Endothelial cell of umbilical vein (primary cell): ENCODE measurements at regions not wholly inside any gene's neighbourhood (a gene's known extent, or its start where the extent isn't known, plus 50 kb on each side); places are given as distances from the start of the nearest gene placed in this dataset.

Experiments
- BruUV-seq: library from RNA; stranded (reverse); fragments of 400-500 nt; replicated peaks from 2 replicates; lab custom pipeline; 2021; lab: Mats Ljungman, UMichigan
- CTCF ChIA-PET: fragments of 300-600, 350-600 bp; sonication (Branson Sonifier 250); formaldehyde crosslinking; loops from one replicate; lab custom pipeline; 2021; ENCODE audit warnings: antibody characterized with exemption, inconsistent platforms; lab: Charles Lee
- POLR2A ChIA-PET: fragments of 300-600, 350-600 bp; sonication (Branson Sonifier 250); formaldehyde crosslinking; loops from one replicate; lab custom pipeline; 2021; ENCODE audit warnings: antibody characterized with exemption, inconsistent platforms; lab: Charles Lee
- DNase-seq: peaks from one replicate; pipeline ENCODE4 v3.0.0-alpha.2; 2011; ENCODE audit warnings: low read depth, low spot score
- FAIRE-seq: peaks from 2 replicates; lab custom pipeline; 2011; peaks lifted over from hg19 to GRCh38; lab: Jason Lieb, UNC
- H2AFZ ChIP-seq: 2 replicates; pipeline ENCODE4 v1.6.0; 2012; ENCODE audit warnings: low read depth, low read length, control low read depth, inconsistent platforms
- H3K27ac ChIP-seq: 2 replicates; pipeline ENCODE4 v1.5.1; 2011; ENCODE audit warnings: low read depth, mild to moderate bottlenecking, control low read depth, low read length, moderate library complexity; ENCODE audit not compliant: insufficient read depth
- H3K27me3 ChIP-seq, 2 experiments: 2 replicates each; pipeline versions ENCODE4 v1.6.0 to v1.6.1; 2011; ENCODE audit warnings: low read length in 2 of 2, mixed read lengths in 1 of 2; ENCODE audit not compliant: control insufficient read depth in 2 of 2, insufficient read depth in 2 of 2
- H3K36me3 ChIP-seq, 2 experiments: 2 replicates in 1 of 2; 3 replicates in 1 of 2; pipeline ENCODE4 v1.5.1; 2011; ENCODE audit warnings: low read length in 2 of 2, mild to moderate bottlenecking in 1 of 2, moderate library complexity in 1 of 2; ENCODE audit not compliant: control insufficient read depth in 2 of 2, insufficient read depth in 2 of 2; ENCODE audit errors: extremely low read depth in 1 of 2
- H3K4me1 ChIP-seq: 3 replicates; pipeline ENCODE4 v1.5.1; 2011; ENCODE audit warnings: mild to moderate bottlenecking, low read length; ENCODE audit not compliant: control insufficient read depth, insufficient read depth; ENCODE audit errors: extremely low read depth
- H3K4me2 ChIP-seq: 2 replicates; pipeline ENCODE4 v1.6.1; 2011; ENCODE audit warnings: low read length, control low read depth, mixed read lengths; ENCODE audit not compliant: insufficient read depth
- H3K4me3 ChIP-seq, 3 experiments: fragments of 200-600 bp in 1 of 3; sonication (generic), shearing (Covaris generic) in 1 of 3; replicated peaks in 1 of 3; 2 replicates each; pipeline ENCODE4 v1.5.1; 2011 to 2016; ENCODE audit warnings: control low read depth in 3 of 3, low read length in 3 of 3, mild to moderate bottlenecking in 2 of 3, inconsistent platforms in 1 of 3, low read depth in 1 of 3, moderate library complexity in 1 of 3; ENCODE audit not compliant: insufficient read depth in 1 of 3
- H3K79me2 ChIP-seq: 2 replicates; pipeline ENCODE4 v1.6.0; 2012; ENCODE audit warnings: low read length, inconsistent platforms; ENCODE audit not compliant: control insufficient read depth, insufficient read depth
- H3K9ac ChIP-seq: replicated peaks from 2 replicates; pipeline ENCODE3; 2011; ENCODE audit warnings: low read length, control low read depth; ENCODE audit not compliant: insufficient read depth; ENCODE audit errors: extremely low read depth
- H3K9me1 ChIP-seq: replicated peaks from 3 replicates; pipeline ENCODE4 v1.6.0; 2011; ENCODE audit warnings: mild to moderate bottlenecking, low read length; ENCODE audit not compliant: control insufficient read depth, insufficient read depth; ENCODE audit errors: extremely low read depth
- H3K9me3 ChIP-seq: replicated peaks from 2 replicates; pipeline ENCODE4 v1.5.1; 2012; ENCODE audit warnings: low read length, inconsistent platforms; ENCODE audit not compliant: control insufficient read depth, insufficient read depth
- H4K20me1 ChIP-seq: replicated peaks from 2 replicates; pipeline ENCODE3; 2011; ENCODE audit warnings: mild to moderate bottlenecking, low read length; ENCODE audit not compliant: control insufficient read depth, insufficient read depth; ENCODE audit errors: extremely low read depth
- EZH2 ChIP-seq: IDR thresholded peaks from 2 replicates; pipeline ENCODE4 v1.6.1; 2012; ENCODE audit warnings: borderline replicate concordance, low read depth, mild to moderate bottlenecking, moderate library complexity, low read length, inconsistent platforms; ENCODE audit not compliant: severe bottlenecking
- FOS ChIP-seq: IDR thresholded peaks from 2 replicates; pipeline ENCODE4 v1.6.1; 2011; ENCODE audit warnings: mild to moderate bottlenecking, low read length, moderate library complexity, borderline replicate concordance; ENCODE audit not compliant: insufficient read depth
- GATA2 ChIP-seq: IDR thresholded peaks from 2 replicates; pipeline ENCODE4 v1.7.0; 2011; ENCODE audit warnings: low read depth, mild to moderate bottlenecking, moderate library complexity, mixed read lengths, low read length; ENCODE audit not compliant: insufficient read length, insufficient read depth
- JUN ChIP-seq: IDR thresholded peaks from 2 replicates; pipeline ENCODE4 v1.6.1; 2011; ENCODE audit warnings: borderline replicate concordance, low read depth; ENCODE audit not compliant: insufficient read length, insufficient read depth
- MYC ChIP-seq: IDR thresholded peaks from one replicate; pipeline ENCODE4 v1.6.1; 2011; ENCODE audit warnings: mild to moderate bottlenecking, low read depth, low read length
- POLR2A ChIP-seq: IDR thresholded peaks from 2 replicates; pipeline ENCODE4 v1.6.1; 2012; ENCODE audit warnings: low read depth, mild to moderate bottlenecking, control low read depth, low read length
- POLR2AphosphoS5 ChIP-seq: IDR thresholded peaks from 2 replicates; pipeline ENCODE4 v1.6.1; 2012; ENCODE audit warnings: low read depth, mild to moderate bottlenecking, control low read depth, low read length, moderate library complexity; ENCODE audit not compliant: insufficient read depth
- dilution Hi-C: fragments of 300-500 bp; cut with MboI; formaldehyde crosslinking; loops from one replicate; pipeline ENCODE4 v1.15.0; 2019; ENCODE audit warnings: low sequenced_read_pairs; ENCODE audit not compliant: extremely low pct_ligation_motif_present
- intact Hi-C: fragments of 100-400 bp; cut with micrococcal nuclease; formaldehyde crosslinking; loops from one replicate; pipeline ENCODE4 v1.10.0; 2022
- TF ChIP-seq, protein P1 (sequence below): IDR thresholded peaks from 2 replicates; pipeline ENCODE4 v1.6.1; 2011; ENCODE audit not compliant: insufficient read depth, insufficient read length
- TF ChIP-seq, protein P2 (sequence below), 2 donors: IDR thresholded peaks; 1 replicate in 1 of 2; 2 replicates in 1 of 2; pipeline ENCODE4 v1.5.1; 2011; ENCODE audit warnings: low read length in 2 of 2, mild to moderate bottlenecking in 2 of 2, moderate library complexity in 2 of 2, control low read depth in 1 of 2, inconsistent platforms in 1 of 2, low read depth in 1 of 2; ENCODE audit not compliant: insufficient read depth in 1 of 2; ENCODE audit errors: extremely low read depth in 1 of 2

GRCh38 chr17:73722165-73722564, 77.9 kb upstream of the SDK2 start:
- POLR2A ChIA-PET: no interaction called here

More at GRCh38 chr17:73722165-73722564, 77.9 kb upstream of the SDK2 start:
- Histone ChIP-seq H3K27me3 (no peaks in the 10 kb centered on the region), H3K9ac (no peak overlapping the region), H3K9me1 (no peaks in the 10 kb centered on the region), H3K4me2 (no peak overlapping the region), H3K4me3 (no peak overlapping the region), H3K27ac (no peak overlapping the region), H4K20me1 (no peaks in the 10 kb centered on the region), H2AFZ (no peak overlapping the region), H3K4me1 (no peaks in the 10 kb centered on the region), H3K9me3 (no peaks in the 10 kb centered on the region), H3K36me3 (no peaks in the 10 kb centered on the region), H3K79me2 (no peaks in the 10 kb centered on the region)
- TF ChIP-seq FOS (no peak), GATA2 (no peak), MYC (no peak), EZH2 (no peak), POLR2A (no peak), POLR2AphosphoS5 (no peak), JUN (no peak)
- TF ChIP-seq, protein P1, sequence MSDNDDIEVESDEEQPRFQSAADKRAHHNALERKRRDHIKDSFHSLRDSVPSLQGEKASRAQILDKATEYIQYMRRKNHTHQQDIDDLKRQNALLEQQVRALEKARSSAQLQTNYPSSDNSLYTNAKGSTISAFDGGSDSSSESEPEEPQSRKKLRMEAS: no peak
- TF ChIP-seq, protein P2, sequence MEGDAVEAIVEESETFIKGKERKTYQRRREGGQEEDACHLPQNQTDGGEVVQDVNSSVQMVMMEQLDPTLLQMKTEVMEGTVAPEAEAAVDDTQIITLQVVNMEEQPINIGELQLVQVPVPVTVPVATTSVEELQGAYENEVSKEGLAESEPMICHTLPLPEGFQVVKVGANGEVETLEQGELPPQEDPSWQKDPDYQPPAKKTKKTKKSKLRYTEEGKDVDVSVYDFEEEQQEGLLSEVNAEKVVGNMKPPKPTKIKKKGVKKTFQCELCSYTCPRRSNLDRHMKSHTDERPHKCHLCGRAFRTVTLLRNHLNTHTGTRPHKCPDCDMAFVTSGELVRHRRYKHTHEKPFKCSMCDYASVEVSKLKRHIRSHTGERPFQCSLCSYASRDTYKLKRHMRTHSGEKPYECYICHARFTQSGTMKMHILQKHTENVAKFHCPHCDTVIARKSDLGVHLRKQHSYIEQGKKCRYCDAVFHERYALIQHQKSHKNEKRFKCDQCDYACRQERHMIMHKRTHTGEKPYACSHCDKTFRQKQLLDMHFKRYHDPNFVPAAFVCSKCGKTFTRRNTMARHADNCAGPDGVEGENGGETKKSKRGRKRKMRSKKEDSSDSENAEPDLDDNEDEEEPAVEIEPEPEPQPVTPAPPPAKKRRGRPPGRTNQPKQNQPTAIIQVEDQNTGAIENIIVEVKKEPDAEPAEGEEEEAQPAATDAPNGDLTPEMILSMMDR (IDR thresholded peaks at IDR 0.05; ENCODE audit: extremely low read depth in 1 of 2, insufficient read depth in 1 of 2, low read depth in 1 of 2, low read length in 2 of 2): no peak
- no peak for FAIRE-seq
- dilution Hi-C loops (no loop called here), intact Hi-C loops (no loop called here)
- no TSS peak for BruUV-seq
- no peak for DNase-seq
- CTCF ChIA-PET: no interaction called here
